Aorta (tissue), 5 donors: ENCODE measurements at regions not wholly inside any gene's neighbourhood (a gene's known extent, or its start where the extent isn't known, plus 50 kb on each side); places are given as distances from the start of the nearest gene placed in this dataset.

ENCODE experiments used
- ATAC-seq: fragments of 200-7000 bp; cut with Tn5 transposase; one replicate; pipeline ENCODE4 v1.9.1; 2022; ENCODE audit warnings: moderate library complexity; ENCODE audit not compliant: low FRiP score
- DNase-seq, 2 donors: peaks; one replicate each; pipeline ENCODE4 v3.0.0-alpha.2; 2020
- H3K27ac ChIP-seq, 2 donors: one replicate each; pipeline ENCODE4 v1.5.1; 2013; ENCODE audit warnings: low read length in 2 of 2, mild to moderate bottlenecking in 2 of 2, moderate library complexity in 2 of 2, control low read depth in 1 of 2, inconsistent platforms in 1 of 2, low read depth in 1 of 2
- H3K27me3 ChIP-seq, 2 donors: one replicate each; pipeline ENCODE4 v1.6.1; 2013; ENCODE audit warnings: control low read depth in 1 of 2, low read length in 1 of 2, mild to moderate bottlenecking in 1 of 2, moderate library complexity in 1 of 2; ENCODE audit not compliant: insufficient read depth in 2 of 2, control insufficient read depth in 1 of 2
- H3K36me3 ChIP-seq, 2 donors: one replicate each; pipeline ENCODE4 v1.6.1; 2013; ENCODE audit warnings: control low read depth in 1 of 2, low read length in 1 of 2, mild to moderate bottlenecking in 1 of 2; ENCODE audit not compliant: insufficient read depth in 2 of 2, control insufficient read depth in 1 of 2
- H3K4me1 ChIP-seq, 2 donors: one replicate each; pipeline ENCODE4 v1.6.1; 2013; ENCODE audit warnings: low read length in 2 of 2, control low read depth in 1 of 2, mild to moderate bottlenecking in 1 of 2, moderate library complexity in 1 of 2; ENCODE audit not compliant: insufficient read depth in 2 of 2, control insufficient read depth in 1 of 2
- H3K4me3 ChIP-seq, 2 donors: one replicate each; pipeline ENCODE4 v1.5.1; 2013; ENCODE audit warnings: low read length in 2 of 2, control low read depth in 1 of 2, mild to moderate bottlenecking in 1 of 2
- H3K9me3 ChIP-seq: one replicate; pipeline ENCODE4 v1.6.1; 2013; ENCODE audit warnings: mild to moderate bottlenecking, low read length; ENCODE audit not compliant: control insufficient read depth
- WGBS, 2 donors: extraction: QIAGEN DNeasy Blood & Tissue Kit; methylation state at CpG; one replicate each; pipeline ENCODE4 v1.1.7; 2013; 5-methylcytosine and 5-hydroxymethylcytosine counted together
- intact Hi-C, 2 donors: fragments of 100-400 bp; cut with DNase I; formaldehyde crosslinking; loops; one replicate each; pipeline versions ENCODE4 v1.14.2 to v1.15.0; 2022
- donor health status: healthy with polysubstance abuse.
- donor health status: Bipolar disorder and iron deficiency.
- donor health status: DM: no; HTN: no; CAD: no.
- donor health status: DM: no; HTN: no; CAD: no.
- donor health status: DM: yes; HTN: yes; CAD: no.

DNA sequence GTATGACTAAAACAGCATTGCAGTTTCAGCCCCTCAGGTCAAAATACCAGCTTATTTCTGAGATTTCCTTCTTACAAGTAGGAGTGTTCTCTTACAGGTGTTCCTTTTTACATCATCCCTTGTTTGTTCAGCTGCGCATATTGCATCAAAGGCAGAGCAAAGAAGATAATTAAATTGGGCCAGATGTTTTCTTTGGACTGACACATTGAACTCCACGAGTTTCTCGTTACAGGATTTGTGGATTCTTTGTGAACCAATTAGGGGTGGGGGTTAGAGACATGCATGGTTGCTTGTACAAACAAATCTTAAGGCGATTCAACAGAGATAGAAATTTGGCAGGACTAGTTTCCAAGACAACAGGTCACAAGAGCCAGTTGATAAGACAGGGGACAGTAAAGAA lies 95.7 kb downstream of the SPANXN4 start:
- Histone ChIP-seq H3K4me1 (no peaks in the 10 kb centered on the region), H3K27ac (no peak overlapping the region), H3K27me3 (no peaks in the 10 kb centered on the region), H3K9me3 (no peaks in the 10 kb centered on the region), H3K36me3 (no peaks in the 10 kb centered on the region), H3K4me3 (no peak overlapping the region)
- DNase-seq (no peak), ATAC-seq (no peak)
- WGBS, 2 donors = 43 to 44% methylated on average over 4 of the region's 4 CpGs
- intact Hi-C loops = no loop called here

DNA sequence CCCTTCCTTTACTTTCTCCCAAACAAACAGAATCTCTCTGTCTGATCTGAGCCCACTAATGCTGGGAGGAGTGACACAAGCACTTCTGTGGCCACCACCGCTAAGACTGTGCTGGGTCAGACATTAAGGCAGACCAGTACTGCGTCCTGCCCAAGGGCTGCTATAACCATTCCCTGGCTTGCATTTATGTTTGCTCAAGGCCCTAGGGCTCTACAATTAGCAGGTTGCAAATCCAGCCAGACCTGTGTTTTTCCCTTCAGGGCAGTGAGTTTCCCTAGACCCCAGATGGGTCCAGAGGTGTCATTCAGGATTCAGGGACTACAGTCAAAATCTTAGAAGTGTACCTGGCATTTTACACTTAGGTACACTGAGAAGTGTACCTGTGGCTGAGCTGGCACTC lies 89.7 kb downstream of the SPANXN4 start:
- no peaks in the 10 kb centered on the region for H3K9me3 ChIP-seq
- H3K4me1 ChIP-seq = no peaks in the 10 kb centered on the region
- intact Hi-C loops = no loop called here
- ATAC-seq (no peak), DNase-seq (no peak)
- H3K36me3 ChIP-seq = no peaks in the 10 kb centered on the region
- H3K27me3 ChIP-seq = no peaks in the 10 kb centered on the region
- 93 to 98% methylated on average over 2 of the region's 2 CpGs for WGBS, 2 donors
- H3K4me3 ChIP-seq = no peak overlapping the region
- H3K27ac ChIP-seq = no peak overlapping the region

GRCh38 chrX:143095816-143096215 lies 70.1 kb downstream of the SPANXN4 start:
- DNase-seq = no peak
- ATAC-seq = no peak
- intact Hi-C loops = no loop called here
- Histone ChIP-seq H3K9me3 (no peaks in the 10 kb centered on the region), H3K4me3 (no peak overlapping the region), H3K4me1 (no peaks in the 10 kb centered on the region), H3K36me3 (no peaks in the 10 kb centered on the region), H3K27ac (no peak overlapping the region), H3K27me3 (no peaks in the 10 kb centered on the region)

- no peak for ATAC-seq
- Histone ChIP-seq H3K27me3 (no peaks in the 10 kb centered on the region), H3K27ac (no peak overlapping the region), H3K9me3 (no peaks in the 10 kb centered on the region), H3K4me3 (no peak overlapping the region), H3K4me1 (no peaks in the 10 kb centered on the region), H3K36me3 (no peaks in the 10 kb centered on the region)
- intact Hi-C loops = no loop called here
- WGBS, 2 donors = 74 to 84% methylated on average over 5 of the region's 5 CpGs
- no peak for DNase-seq
Measured at GRCh38 chrX:143095321-143095720, 69.6 kb downstream of the SPANXN4 start.

DNA sequence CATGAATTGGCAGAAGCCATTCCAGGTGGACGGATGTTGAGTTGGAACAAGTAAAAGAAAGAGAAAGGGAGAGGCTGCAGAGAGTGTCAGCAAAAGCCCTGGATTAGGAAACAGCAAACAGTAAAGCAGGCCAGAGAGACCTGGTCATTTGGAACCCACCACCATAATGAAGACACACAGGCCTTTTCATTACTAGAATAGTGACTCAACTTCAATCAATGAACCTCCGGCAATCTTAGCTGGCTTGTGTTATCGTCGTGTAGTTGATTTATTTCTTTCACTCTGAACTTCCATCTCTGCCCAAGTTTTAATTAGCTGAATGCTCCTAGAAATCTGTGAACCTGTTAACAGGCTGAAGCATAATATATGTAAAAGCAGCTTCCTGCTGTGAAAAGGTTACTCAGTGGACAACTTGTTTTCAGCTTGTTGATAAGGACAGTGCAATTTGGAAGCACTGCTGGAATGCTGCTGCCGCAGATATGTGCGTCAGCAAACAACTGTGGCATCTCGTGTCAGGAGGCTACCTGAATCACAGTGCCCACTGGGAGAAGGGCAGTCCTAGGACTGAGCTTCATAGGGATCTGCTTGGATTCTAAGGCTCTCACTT lies 68.8 kb downstream of the SPANXN4 start:
- H3K4me3 ChIP-seq = no peak overlapping the region
- H3K27me3 ChIP-seq = no peaks in the 10 kb centered on the region
- intact Hi-C loops = no loop called here
- H3K9me3 ChIP-seq = no peaks in the 10 kb centered on the region
- no peaks in the 10 kb centered on the region for H3K36me3 ChIP-seq
- no peak overlapping the region for H3K27ac ChIP-seq
- no peak for ATAC-seq
- no peak for DNase-seq
- H3K4me1 ChIP-seq = no peaks in the 10 kb centered on the region
- WGBS, 2 donors = 85 to 87% methylated on average over 7 of the region's 7 CpGs
